HL-60 (cell line): ENCODE measurements at regions not wholly inside any gene's neighbourhood (a gene's known extent, or its start where the extent isn't known, plus 50 kb on each side); places are given as distances from the start of the nearest gene placed in this dataset.

Source experiments
- DNase-seq, 2 experiments: peaks; one replicate each; pipeline ENCODE4 v3.0.0-alpha.2; 2010 to 2020; ENCODE audit warnings: low read depth in 1 of 2, low spot score in 1 of 2
- H3K27ac ChIP-seq: fragments of 250-450 bp; sonication (Bioruptor Pico); replicated peaks from 2 replicates; pipeline ENCODE4 v1.5.1; 2020; ENCODE audit warnings: mild to moderate bottlenecking, moderate library complexity
- H3K27me3 ChIP-seq: fragments of 250-450 bp; sonication (Bioruptor Pico); 2 replicates; pipeline ENCODE4 v1.5.1; 2021; ENCODE audit warnings: mild to moderate bottlenecking, moderate library complexity; ENCODE audit not compliant: insufficient read depth, poor library complexity, severe bottlenecking
- H3K4me3 ChIP-seq: replicated peaks from 2 replicates; pipeline ENCODE4 v1.5.1; 2011; ENCODE audit warnings: mild to moderate bottlenecking, control low read depth, low read length; ENCODE audit not compliant: insufficient read depth
- GABPA ChIP-seq: IDR thresholded peaks from 2 replicates; pipeline ENCODE4 v1.6.1; 2012; ENCODE audit warnings: low read depth
- POLR2AphosphoS5 ChIP-seq: IDR thresholded peaks from 2 replicates; pipeline ENCODE4 v1.6.1; 2012; ENCODE audit warnings: low read depth
- SPI1 ChIP-seq: IDR thresholded peaks from 2 replicates; pipeline ENCODE4 v1.6.1; 2012; ENCODE audit warnings: low read depth, mild to moderate bottlenecking, borderline replicate concordance
- TF ChIP-seq, protein P1 (sequence below): IDR thresholded peaks from 2 replicates; pipeline ENCODE4 v1.6.1; 2012; ENCODE audit warnings: low read depth; ENCODE audit not compliant: insufficient replicate concordance
- TF ChIP-seq, protein P2 (sequence below): IDR thresholded peaks from one replicate; pipeline ENCODE4 v1.5.1; 2011; ENCODE audit warnings: low read length, control low read depth, inconsistent platforms; ENCODE audit not compliant: insufficient read depth

DNA sequence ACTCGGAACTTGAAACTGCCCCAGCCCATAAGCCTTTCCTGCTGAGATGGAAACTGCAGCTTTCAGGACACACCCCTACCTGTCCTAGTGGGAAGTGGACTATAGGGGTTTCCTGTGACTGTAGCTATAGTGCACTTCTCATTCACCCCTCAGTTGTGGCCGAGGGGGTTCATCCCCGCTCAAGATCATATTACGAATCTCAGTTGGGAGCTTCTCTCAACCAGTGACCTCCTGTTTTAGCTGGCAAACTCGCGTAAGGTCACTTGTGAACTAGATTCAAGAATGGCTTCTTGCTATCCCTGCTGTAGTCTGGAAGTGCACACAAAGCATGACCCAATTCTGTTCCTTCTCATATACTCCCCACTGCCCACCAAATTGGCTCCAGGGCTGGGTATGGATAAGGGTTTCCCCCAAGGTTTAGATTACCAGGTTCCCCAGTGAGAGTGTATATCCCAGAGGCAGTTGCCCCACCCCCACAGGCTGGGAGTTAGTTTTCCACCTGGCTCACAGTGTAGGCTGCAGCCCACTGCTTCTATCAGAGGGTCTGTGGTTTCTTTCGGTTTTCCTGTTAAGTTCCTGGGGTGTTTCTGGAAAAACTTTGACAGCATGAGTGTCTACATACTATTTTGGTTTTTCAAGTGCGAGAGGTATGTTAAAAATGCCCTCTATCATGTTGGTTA is 812.9 kb downstream of the JRKL start:
- Histone ChIP-seq H3K27me3 (no peaks in the 10 kb centered on the region), H3K27ac (no peak overlapping the region), H3K4me3 (no peak overlapping the region)
- no peak for DNase-seq
- TF ChIP-seq SPI1 (no peak), GABPA (no peak), POLR2AphosphoS5 (no peak)
- TF ChIP-seq, protein P1, sequence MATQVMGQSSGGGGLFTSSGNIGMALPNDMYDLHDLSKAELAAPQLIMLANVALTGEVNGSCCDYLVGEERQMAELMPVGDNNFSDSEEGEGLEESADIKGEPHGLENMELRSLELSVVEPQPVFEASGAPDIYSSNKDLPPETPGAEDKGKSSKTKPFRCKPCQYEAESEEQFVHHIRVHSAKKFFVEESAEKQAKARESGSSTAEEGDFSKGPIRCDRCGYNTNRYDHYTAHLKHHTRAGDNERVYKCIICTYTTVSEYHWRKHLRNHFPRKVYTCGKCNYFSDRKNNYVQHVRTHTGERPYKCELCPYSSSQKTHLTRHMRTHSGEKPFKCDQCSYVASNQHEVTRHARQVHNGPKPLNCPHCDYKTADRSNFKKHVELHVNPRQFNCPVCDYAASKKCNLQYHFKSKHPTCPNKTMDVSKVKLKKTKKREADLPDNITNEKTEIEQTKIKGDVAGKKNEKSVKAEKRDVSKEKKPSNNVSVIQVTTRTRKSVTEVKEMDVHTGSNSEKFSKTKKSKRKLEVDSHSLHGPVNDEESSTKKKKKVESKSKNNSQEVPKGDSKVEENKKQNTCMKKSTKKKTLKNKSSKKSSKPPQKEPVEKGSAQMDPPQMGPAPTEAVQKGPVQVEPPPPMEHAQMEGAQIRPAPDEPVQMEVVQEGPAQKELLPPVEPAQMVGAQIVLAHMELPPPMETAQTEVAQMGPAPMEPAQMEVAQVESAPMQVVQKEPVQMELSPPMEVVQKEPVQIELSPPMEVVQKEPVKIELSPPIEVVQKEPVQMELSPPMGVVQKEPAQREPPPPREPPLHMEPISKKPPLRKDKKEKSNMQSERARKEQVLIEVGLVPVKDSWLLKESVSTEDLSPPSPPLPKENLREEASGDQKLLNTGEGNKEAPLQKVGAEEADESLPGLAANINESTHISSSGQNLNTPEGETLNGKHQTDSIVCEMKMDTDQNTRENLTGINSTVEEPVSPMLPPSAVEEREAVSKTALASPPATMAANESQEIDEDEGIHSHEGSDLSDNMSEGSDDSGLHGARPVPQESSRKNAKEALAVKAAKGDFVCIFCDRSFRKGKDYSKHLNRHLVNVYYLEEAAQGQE = no peak
- TF ChIP-seq, protein P2, sequence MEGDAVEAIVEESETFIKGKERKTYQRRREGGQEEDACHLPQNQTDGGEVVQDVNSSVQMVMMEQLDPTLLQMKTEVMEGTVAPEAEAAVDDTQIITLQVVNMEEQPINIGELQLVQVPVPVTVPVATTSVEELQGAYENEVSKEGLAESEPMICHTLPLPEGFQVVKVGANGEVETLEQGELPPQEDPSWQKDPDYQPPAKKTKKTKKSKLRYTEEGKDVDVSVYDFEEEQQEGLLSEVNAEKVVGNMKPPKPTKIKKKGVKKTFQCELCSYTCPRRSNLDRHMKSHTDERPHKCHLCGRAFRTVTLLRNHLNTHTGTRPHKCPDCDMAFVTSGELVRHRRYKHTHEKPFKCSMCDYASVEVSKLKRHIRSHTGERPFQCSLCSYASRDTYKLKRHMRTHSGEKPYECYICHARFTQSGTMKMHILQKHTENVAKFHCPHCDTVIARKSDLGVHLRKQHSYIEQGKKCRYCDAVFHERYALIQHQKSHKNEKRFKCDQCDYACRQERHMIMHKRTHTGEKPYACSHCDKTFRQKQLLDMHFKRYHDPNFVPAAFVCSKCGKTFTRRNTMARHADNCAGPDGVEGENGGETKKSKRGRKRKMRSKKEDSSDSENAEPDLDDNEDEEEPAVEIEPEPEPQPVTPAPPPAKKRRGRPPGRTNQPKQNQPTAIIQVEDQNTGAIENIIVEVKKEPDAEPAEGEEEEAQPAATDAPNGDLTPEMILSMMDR = no peak

DNA sequence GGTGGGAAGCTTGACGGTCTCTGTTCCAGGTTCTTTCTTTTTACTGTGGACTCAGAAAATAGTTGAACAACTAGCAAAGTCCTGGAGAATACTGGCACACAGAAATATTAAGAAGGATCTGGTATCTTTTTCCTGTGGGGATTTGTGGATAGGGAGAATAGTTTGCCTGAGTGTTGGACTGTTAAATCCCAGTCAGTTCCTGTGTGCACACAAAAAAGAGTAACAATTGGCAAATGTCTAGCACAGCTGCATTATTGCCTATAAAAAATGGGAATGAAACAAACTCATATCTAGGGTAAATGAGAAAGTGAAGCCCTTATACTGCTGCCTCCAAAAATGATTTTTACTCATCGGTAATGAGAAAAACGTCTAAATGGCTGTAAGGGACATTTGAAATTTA is 828.2 kb downstream of the JRKL start:
- no peak for DNase-seq
- Histone ChIP-seq H3K27ac (no peak overlapping the region), H3K27me3 (no peaks in the 10 kb centered on the region), H3K4me3 (no peak overlapping the region)
- TF ChIP-seq GABPA (no peak), SPI1 (no peak), POLR2AphosphoS5 (no peak)
- TF ChIP-seq, protein P1 = no peak
- TF ChIP-seq, protein P2 = no peak

DNA sequence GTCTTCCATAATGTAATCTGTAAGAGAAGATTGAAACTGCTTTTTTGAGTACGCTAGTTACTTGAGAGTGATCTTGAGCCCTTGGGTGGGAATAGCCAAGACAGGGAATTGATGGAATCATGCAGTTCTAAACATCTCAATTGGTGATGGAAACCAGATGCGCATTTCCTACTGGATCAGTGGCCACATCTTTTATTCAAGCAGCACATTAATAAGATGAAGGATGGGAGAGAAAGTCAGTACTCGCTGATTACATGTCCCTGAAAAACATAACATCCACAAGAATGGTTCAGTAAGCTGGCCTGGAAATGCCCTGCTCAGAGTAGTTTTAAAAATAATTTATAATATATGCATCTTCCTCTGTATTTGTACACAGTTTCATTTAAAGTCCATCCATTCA is 833.8 kb downstream of the JRKL start:
- Histone ChIP-seq H3K27ac (no peak overlapping the region), H3K27me3 (no peaks in the 10 kb centered on the region)
- TF ChIP-seq SPI1 (no peak), GABPA (no peak)
- TF ChIP-seq, protein P2 = no peak
- TF ChIP-seq, protein P1 = no peak

More for the DNA sequence above, 833.8 kb downstream of the JRKL start:
- no peak overlapping the region for H3K4me3 ChIP-seq
- no peak for DNase-seq
